Endothelial cell of umbilical vein (primary cell): ENCODE measurements at regions not wholly inside any gene's neighbourhood (a gene's known extent, or its start where the extent isn't known, plus 50 kb on each side); places are given as distances from the start of the nearest gene placed in this dataset.

ENCODE experiments used
- POLR2A ChIP-seq: IDR thresholded peaks from 2 replicates; pipeline ENCODE4 v1.6.1; 2012; ENCODE audit warnings: low read depth, mild to moderate bottlenecking, control low read depth, low read length
- TF ChIP-seq, protein P1 (sequence below), 2 donors: IDR thresholded peaks; 1 replicate in 1 of 2; 2 replicates in 1 of 2; pipeline ENCODE4 v1.5.1; 2011; ENCODE audit warnings: low read length in 2 of 2, mild to moderate bottlenecking in 2 of 2, moderate library complexity in 2 of 2, control low read depth in 1 of 2, inconsistent platforms in 1 of 2, low read depth in 1 of 2; ENCODE audit not compliant: insufficient read depth in 1 of 2; ENCODE audit errors: extremely low read depth in 1 of 2

DNA sequence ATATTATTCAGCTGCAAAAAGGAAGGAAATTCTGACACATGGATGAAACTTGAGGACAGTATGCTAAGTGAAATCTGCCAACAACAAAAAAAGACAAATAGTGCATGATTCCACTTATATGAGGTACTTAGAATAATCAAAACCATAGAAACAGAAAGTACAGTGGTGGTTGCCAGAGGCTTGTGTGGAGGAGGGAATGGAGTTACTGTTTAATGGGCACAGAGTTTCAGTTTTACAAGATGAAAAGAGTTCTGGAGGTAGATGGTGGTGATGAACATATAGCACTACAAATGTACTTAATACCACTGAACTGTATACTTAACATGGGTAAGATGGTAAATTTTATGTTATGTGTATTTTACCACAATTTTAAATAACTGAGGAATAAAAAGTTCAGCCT, 212.0 kb upstream of the KLF3 start:
- TF ChIP-seq, protein P1, sequence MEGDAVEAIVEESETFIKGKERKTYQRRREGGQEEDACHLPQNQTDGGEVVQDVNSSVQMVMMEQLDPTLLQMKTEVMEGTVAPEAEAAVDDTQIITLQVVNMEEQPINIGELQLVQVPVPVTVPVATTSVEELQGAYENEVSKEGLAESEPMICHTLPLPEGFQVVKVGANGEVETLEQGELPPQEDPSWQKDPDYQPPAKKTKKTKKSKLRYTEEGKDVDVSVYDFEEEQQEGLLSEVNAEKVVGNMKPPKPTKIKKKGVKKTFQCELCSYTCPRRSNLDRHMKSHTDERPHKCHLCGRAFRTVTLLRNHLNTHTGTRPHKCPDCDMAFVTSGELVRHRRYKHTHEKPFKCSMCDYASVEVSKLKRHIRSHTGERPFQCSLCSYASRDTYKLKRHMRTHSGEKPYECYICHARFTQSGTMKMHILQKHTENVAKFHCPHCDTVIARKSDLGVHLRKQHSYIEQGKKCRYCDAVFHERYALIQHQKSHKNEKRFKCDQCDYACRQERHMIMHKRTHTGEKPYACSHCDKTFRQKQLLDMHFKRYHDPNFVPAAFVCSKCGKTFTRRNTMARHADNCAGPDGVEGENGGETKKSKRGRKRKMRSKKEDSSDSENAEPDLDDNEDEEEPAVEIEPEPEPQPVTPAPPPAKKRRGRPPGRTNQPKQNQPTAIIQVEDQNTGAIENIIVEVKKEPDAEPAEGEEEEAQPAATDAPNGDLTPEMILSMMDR (IDR thresholded peaks at IDR 0.05; ENCODE audit: extremely low read depth in 1 of 2, insufficient read depth in 1 of 2, low read depth in 1 of 2, low read length in 2 of 2) = no peak
- no peak for TF ChIP-seq POLR2A
